Esophagus muscularis mucosa (tissue), 4 donors: ENCODE measurements at regions not wholly inside any gene's neighbourhood (a gene's known extent, or its start where the extent isn't known, plus 50 kb on each side); places are given as distances from the start of the nearest gene placed in this dataset.
"Not testable (repeated sequence)": the region's sequence is repeated elsewhere in the genome, so short reads cannot be mapped to it uniquely, and the experiment has no call there.

Source experiments
- DNase-seq: peaks from one replicate; pipeline ENCODE4 v3.0.0-alpha.2; 2017; ENCODE audit errors: extremely low spot score
- H3K27ac ChIP-seq, 4 donors: fragments of 200-600 bp; sonication (generic); replicated peaks in 1 of 4; 1 replicate in 3 of 4; 2 replicates in 1 of 4; pipeline ENCODE4 v1.5.1; 2016 to 2019; ENCODE audit warnings: mild to moderate bottlenecking in 1 of 4
- H3K27me3 ChIP-seq, 4 donors: fragments of 200-600 bp; sonication (generic); one replicate each; pipeline versions ENCODE4 v1.5.1 to v1.6.0; 2016 to 2019
- H3K36me3 ChIP-seq, 4 donors: fragments of 200-600 bp; sonication (generic); one replicate each; pipeline ENCODE4 v1.5.1; 2016 to 2019
- H3K4me1 ChIP-seq, 4 donors: fragments of 200-600 bp; sonication (generic); one replicate each; pipeline ENCODE4 v1.5.1; 2016 to 2019
- H3K4me3 ChIP-seq, 4 donors: fragments of 200-600 bp; sonication (generic); 1 replicate in 2 of 4; 2 replicates in 2 of 4; pipeline ENCODE4 v1.5.1; 2016 to 2019; ENCODE audit warnings: mild to moderate bottlenecking in 4 of 4, moderate library complexity in 1 of 4
- H3K9me3 ChIP-seq, 4 donors: fragments of 200-600 bp; sonication (generic); 1 replicate in 3 of 4; 2 replicates in 1 of 4; pipeline ENCODE4 v1.5.1; 2016 to 2019
- CTCF ChIP-seq, 3 experiments: fragments of 200-600 bp in 2 of 3; fragments of 450-650 bp in 1 of 3; sonication (generic) in 2 of 3; IDR thresholded peaks; one replicate each; pipeline ENCODE4 v1.5.1; 2017 to 2019; ENCODE audit warnings: antibody characterized with exemption in 3 of 3, mild to moderate bottlenecking in 2 of 3, moderate library complexity in 1 of 3
- EP300 ChIP-seq: sonication (generic); formaldehyde crosslinking; IDR thresholded peaks from one replicate; pipeline ENCODE4 v1.6.1; 2017; ENCODE audit warnings: antibody characterized with exemption
- POLR2A ChIP-seq: fragments of 450-650 bp; IDR thresholded peaks from one replicate; pipeline ENCODE4 v1.6.1; 2017; ENCODE audit warnings: antibody characterized with exemption, moderate library complexity, mild to moderate bottlenecking, low read depth
- POLR2AphosphoS5 ChIP-seq, 2 donors: sonication (generic); formaldehyde crosslinking; IDR thresholded peaks; one replicate each; pipeline ENCODE4 v1.6.1; 2017; ENCODE audit warnings: antibody characterized with exemption in 2 of 2
- WGBS: methylation state at CpG from one replicate; pipeline ENCODE4 v1.1.5; 2018; 5-methylcytosine and 5-hydroxymethylcytosine counted together
- intact Hi-C: fragments of 100-400 bp; cut with DNase I; formaldehyde crosslinking; loops from one replicate; pipeline ENCODE4 v1.15.1; 2023

- H3K36me3 ChIP-seq, intact Hi-C loops, DNase-seq, H3K27me3 ChIP-seq, H3K9me3 ChIP-seq, H3K4me1 ChIP-seq, H3K4me3 ChIP-seq, H3K27ac ChIP-seq: not testable (repeated sequence)
- WGBS = 90% methylated on average over 2 of the region's 14 CpGs
Measured at GRCh38 chr2:111532682-111533556, 351.1 kb downstream of the ANAPC1 start.

GRCh38 chr2:111533557-111534247, 350.3 kb downstream of the ANAPC1 start:
- H3K9me3 ChIP-seq, intact Hi-C loops, H3K27ac ChIP-seq, H3K4me3 ChIP-seq, H3K36me3 ChIP-seq, H3K4me1 ChIP-seq, DNase-seq, H3K27me3 ChIP-seq: not testable (repeated sequence)
- WGBS = 78% methylated on average over 6 of the region's 8 CpGs

GRCh38 chr2:111534910-111535352, 349.1 kb downstream of the ANAPC1 start:
- no peak overlapping the region for H3K4me3 ChIP-seq

GRCh38 chr2:111535404-111535803, 348.6 kb downstream of the ANAPC1 start:
- intact Hi-C loops = no loop called here
- TF ChIP-seq CTCF (IDR thresholded peaks at IDR 0.05) (no peak), POLR2A (no peak), POLR2AphosphoS5 (IDR thresholded peaks at IDR 0.05) (no peak), EP300 (no peak)
- H3K4me1 ChIP-seq = peaks cover 0 to 10% (median 9%) of the 10 kb centered on the region in 4 donors
- no peak overlapping the region for H3K27ac ChIP-seq
- no peaks in the 10 kb centered on the region for H3K27me3 ChIP-seq
- H3K4me3 ChIP-seq = no peak overlapping the region
- H3K9me3 ChIP-seq = no peaks in the 10 kb centered on the region
- H3K36me3 ChIP-seq = no peaks in the 10 kb centered on the region
- DNase-seq = no peak
- WGBS = 29% methylated on average over 1 of the region's 1 CpG

More at GRCh38 chr2:111534910-111535352, 349.1 kb downstream of the ANAPC1 start:
- WGBS = 77% methylated on average over 4 of the region's 4 CpGs
- intact Hi-C loops = no loop called here
- H3K4me1 ChIP-seq = peaks cover 0 to 10% (median 9%) of the 10 kb centered on the region in 4 donors
- no peaks in the 10 kb centered on the region for H3K9me3 ChIP-seq
- no peak for DNase-seq
- peak overlapping the region in 1 of 4 donors; percentile 6 for H3K27ac ChIP-seq
- no peaks in the 10 kb centered on the region for H3K27me3 ChIP-seq
- H3K36me3 ChIP-seq = no peaks in the 10 kb centered on the region
- no peak for TF ChIP-seq POLR2A
- no peak for TF ChIP-seq CTCF (IDR thresholded peaks at IDR 0.05)
- TF ChIP-seq EP300 = no peak
- no peak for TF ChIP-seq POLR2AphosphoS5 (IDR thresholded peaks at IDR 0.05)

- Histone ChIP-seq H3K4me3 (no peak overlapping the region), H3K9me3 (no peaks in the 10 kb centered on the region), H3K4me1 (peaks cover 0 to 10% (median 9%) of the 10 kb centered on the region in 4 donors), H3K27ac (no peak overlapping the region), H3K36me3 (no peaks in the 10 kb centered on the region), H3K27me3 (no peaks in the 10 kb centered on the region)
- intact Hi-C loops = no loop called here
- WGBS = 94% methylated on average over 9 of the region's 15 CpGs
- TF ChIP-seq EP300 = no peak
- TF ChIP-seq POLR2A = no peak
- TF ChIP-seq POLR2AphosphoS5 (IDR thresholded peaks at IDR 0.05) = no peak
- no peak for TF ChIP-seq CTCF (IDR thresholded peaks at IDR 0.05)
- no peak for DNase-seq
Measured at GRCh38 chr2:111537078-111537655, 346.8 kb downstream of the ANAPC1 start.

- H3K4me1 ChIP-seq, H3K27ac ChIP-seq, H3K9me3 ChIP-seq, DNase-seq, H3K27me3 ChIP-seq, intact Hi-C loops, H3K36me3 ChIP-seq, H3K4me3 ChIP-seq: not testable (repeated sequence)
- WGBS = no CpG with 5 or more reads among the region's 9 CpGs
Measured at GRCh38 chr2:111539991-111540390, 344.0 kb downstream of the ANAPC1 start.

GRCh38 chr2:111542120-111542774, 341.7 kb downstream of the ANAPC1 start:
- H3K9me3 ChIP-seq, H3K4me3 ChIP-seq, H3K36me3 ChIP-seq, intact Hi-C loops, DNase-seq, H3K27me3 ChIP-seq, H3K27ac ChIP-seq, H3K4me1 ChIP-seq: not testable (repeated sequence)
- WGBS = 35% methylated on average over 1 of the region's 2 CpGs

- H3K4me3 ChIP-seq, H3K4me1 ChIP-seq, intact Hi-C loops, H3K9me3 ChIP-seq, H3K36me3 ChIP-seq, H3K27me3 ChIP-seq, H3K27ac ChIP-seq, DNase-seq: not testable (repeated sequence)
- 44% methylated on average over 2 of the region's 2 CpGs for WGBS
Measured at GRCh38 chr2:111544006-111544405, 340.0 kb downstream of the ANAPC1 start.
